IPS-18a (cell line): ENCODE measurements at regions not wholly inside any gene's neighbourhood (a gene's known extent, or its start where the extent isn't known, plus 50 kb on each side); places are given as distances from the start of the nearest gene placed in this dataset.

Experiments
- H3K27ac ChIP-seq: one replicate; pipeline ENCODE4 v1.5.1; 2013; ENCODE audit warnings: low read length
- H3K27me3 ChIP-seq: one replicate; pipeline ENCODE4 v1.6.1; 2013; ENCODE audit warnings: mild to moderate bottlenecking, low read length; ENCODE audit not compliant: control insufficient read depth, insufficient read depth
- H3K36me3 ChIP-seq: one replicate; pipeline ENCODE4 v1.6.1; 2013; ENCODE audit warnings: low read depth, low read length; ENCODE audit not compliant: control insufficient read depth
- H3K4me1 ChIP-seq: one replicate; pipeline ENCODE4 v1.6.1; 2013; ENCODE audit warnings: low read depth, low read length; ENCODE audit not compliant: control insufficient read depth
- H3K4me3 ChIP-seq: one replicate; pipeline ENCODE4 v1.5.1; 2013; ENCODE audit warnings: low read length
- H3K9ac ChIP-seq: one replicate; pipeline ENCODE4 v1.6.1; 2013; ENCODE audit warnings: mild to moderate bottlenecking, low read length, moderate library complexity
- H3K9me3 ChIP-seq: one replicate; pipeline ENCODE4 v1.6.1; 2013; ENCODE audit warnings: low read depth, low read length; ENCODE audit not compliant: control insufficient read depth

DNA sequence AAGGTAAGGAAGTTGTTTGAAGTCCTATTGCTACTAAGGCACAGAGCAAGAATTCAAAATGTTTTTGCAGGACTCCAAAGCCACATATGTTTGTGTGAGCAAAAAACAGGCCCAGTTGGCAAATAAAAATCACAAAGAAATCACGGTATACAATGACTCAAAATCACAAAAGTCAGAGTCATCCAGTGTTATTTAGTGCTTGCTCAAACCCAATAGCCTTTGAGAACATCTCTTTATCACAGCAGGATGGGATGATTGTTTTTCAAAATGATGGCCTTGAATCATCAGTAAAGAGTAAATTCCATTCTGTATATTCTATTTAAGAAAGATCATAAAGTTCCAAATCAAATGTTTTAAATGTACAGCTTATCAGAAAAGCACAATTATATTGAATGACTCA, 693.9 kb downstream of the REEP3 start:
- H3K27ac ChIP-seq = no peak overlapping the region
- H3K36me3 ChIP-seq = no peaks in the 10 kb centered on the region
- no peak overlapping the region for H3K4me3 ChIP-seq
- no peak overlapping the region for H3K9ac ChIP-seq
- no peaks in the 10 kb centered on the region for H3K9me3 ChIP-seq
- no peaks in the 10 kb centered on the region for H3K27me3 ChIP-seq
- no peaks in the 10 kb centered on the region for H3K4me1 ChIP-seq

DNA sequence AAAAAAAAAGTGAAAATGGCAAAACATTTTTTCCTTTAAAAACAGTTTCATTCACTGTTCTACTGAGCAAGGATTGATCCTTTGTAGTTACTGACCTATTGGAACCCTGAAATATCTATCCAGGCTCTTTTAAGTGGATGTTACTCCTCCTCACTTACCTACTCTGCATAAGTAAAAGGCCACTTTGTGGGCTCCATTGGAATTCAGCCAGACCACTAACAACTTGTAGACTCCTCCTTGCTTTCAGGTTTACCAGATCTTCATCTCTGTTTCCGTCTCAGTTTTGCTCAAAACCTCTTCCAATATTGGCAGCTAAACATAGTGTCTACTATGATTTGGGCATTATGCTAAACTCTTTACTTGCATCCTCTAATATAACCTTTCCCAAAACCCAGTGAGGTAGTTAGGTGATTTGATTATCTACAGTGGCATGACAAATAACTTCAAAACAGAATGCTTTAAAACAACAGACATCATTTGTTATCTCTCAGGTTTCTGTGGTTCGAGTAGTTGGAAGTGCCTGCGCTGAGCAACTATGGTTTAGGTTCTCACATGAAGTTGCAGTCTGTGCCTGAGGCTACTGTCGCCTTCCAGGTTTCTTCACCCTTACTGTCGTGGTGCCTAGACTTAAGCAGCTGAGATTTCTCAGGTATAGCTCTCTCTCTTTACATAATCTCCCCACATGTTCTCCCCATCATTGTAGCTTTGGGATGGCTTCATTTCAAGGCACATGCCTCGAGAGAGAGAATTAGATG, 698.2 kb downstream of the REEP3 start:
- Histone ChIP-seq H3K27me3 (no peaks in the 10 kb centered on the region), H3K4me1 (no peaks in the 10 kb centered on the region), H3K9ac (no peak overlapping the region), H3K27ac (no peak overlapping the region), H3K36me3 (no peaks in the 10 kb centered on the region), H3K9me3 (peaks cover 6% of the 10 kb centered on the region), H3K4me3 (no peak overlapping the region)

DNA sequence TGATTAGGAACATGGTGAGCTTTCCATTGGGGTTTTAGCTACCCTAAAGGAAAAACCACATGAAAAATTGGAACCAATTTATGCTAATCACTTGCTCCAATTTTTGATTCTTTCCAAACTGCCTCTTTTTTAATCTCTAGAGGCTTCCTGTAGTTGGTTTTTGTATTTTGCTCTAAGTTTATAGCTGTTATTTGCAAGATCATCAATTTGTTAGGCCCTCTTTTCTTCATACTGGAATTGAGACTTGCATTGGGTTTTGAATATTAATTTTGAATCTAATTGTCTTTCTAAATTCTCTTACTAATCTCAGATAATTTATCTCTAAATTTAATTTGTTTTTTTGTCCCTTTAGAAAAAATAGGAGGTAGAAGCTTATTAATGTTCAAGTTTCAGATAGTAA, 713.3 kb downstream of the REEP3 start:
- H3K27me3 ChIP-seq = no peaks in the 10 kb centered on the region
- no peaks in the 10 kb centered on the region for H3K36me3 ChIP-seq
- no peak overlapping the region for H3K27ac ChIP-seq
- H3K9ac ChIP-seq = no peak overlapping the region
- no peaks in the 10 kb centered on the region for H3K4me1 ChIP-seq
- H3K4me3 ChIP-seq = no peak overlapping the region
- no peaks in the 10 kb centered on the region for H3K9me3 ChIP-seq

DNA sequence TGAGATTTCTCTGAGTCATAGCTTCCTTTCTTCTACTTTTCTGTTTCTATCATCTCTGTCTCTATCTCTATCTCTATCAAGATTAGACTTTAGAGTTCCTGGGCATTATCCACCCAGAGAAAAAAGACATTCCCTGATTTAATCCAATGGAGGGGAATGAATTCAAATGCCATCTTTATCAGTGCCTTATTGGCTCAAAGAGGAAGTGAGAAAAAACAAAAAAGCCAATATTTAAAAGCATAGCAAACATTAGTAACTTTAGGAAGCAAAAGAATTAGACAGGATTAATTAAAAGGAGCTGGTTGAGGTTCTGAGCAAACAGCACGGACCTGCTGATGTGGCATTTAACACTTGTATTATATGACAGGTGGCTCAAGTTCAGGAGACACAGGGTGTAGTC, 736.5 kb downstream of the REEP3 start:
- H3K9ac ChIP-seq = no peak overlapping the region

DNA sequence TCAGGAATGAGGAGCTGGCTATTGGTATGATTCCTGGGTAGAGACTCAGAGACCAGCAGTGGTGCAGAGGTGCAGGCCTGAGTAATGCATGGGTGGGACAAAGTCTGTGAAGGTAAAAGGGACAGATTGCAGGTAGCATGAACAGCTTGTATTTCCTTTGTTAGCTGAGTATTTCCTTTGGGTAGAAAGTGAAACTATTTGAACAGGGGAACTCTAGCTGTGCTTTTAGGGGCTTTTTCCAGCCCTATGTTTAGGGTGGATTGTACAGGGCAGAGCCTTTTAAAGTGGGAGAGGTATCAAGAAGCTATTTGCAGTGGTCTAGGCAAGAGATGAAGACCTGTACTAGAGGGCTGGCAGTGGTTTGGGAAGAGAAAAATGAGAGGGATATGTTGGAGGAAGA, 739.9 kb downstream of the REEP3 start:
- Histone ChIP-seq H3K4me3 (no peak overlapping the region), H3K36me3 (no peaks in the 10 kb centered on the region), H3K27me3 (no peaks in the 10 kb centered on the region), H3K9ac (no peak overlapping the region), H3K27ac (no peak overlapping the region), H3K9me3 (no peaks in the 10 kb centered on the region), H3K4me1 (peaks cover 9% of the 10 kb centered on the region)

More for the DNA sequence above, 736.5 kb downstream of the REEP3 start:
- H3K4me3 ChIP-seq = no peak overlapping the region
- H3K36me3 ChIP-seq = no peaks in the 10 kb centered on the region
- H3K27ac ChIP-seq = no peak overlapping the region
- H3K4me1 ChIP-seq = peaks cover 3% of the 10 kb centered on the region
- H3K9me3 ChIP-seq = no peaks in the 10 kb centered on the region
- no peaks in the 10 kb centered on the region for H3K27me3 ChIP-seq

DNA sequence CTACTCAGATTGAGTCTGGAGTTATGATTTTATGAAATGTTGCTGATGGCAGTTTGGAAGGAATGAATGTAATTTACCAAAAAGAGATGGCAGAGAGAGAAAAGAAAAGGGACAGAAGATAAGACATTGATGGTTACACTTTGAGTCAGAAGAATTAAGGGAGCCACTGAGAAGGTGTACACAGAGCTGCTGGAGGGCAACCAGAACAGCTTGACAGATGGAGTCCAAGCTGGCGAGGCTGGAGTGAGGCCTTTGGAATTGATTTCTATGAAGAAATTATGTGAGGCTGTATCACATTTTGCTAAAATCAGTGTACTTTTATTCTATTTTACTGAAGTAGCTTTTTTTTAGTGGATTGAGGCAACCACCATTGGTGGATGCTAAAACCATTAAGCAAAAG, 740.5 kb downstream of the REEP3 start:
- H3K9ac ChIP-seq = no peak overlapping the region
- H3K9me3 ChIP-seq = no peaks in the 10 kb centered on the region
- no peak overlapping the region for H3K27ac ChIP-seq
- H3K4me3 ChIP-seq = no peak overlapping the region
- H3K27me3 ChIP-seq = no peaks in the 10 kb centered on the region
- H3K36me3 ChIP-seq = no peaks in the 10 kb centered on the region
- peaks cover 9% of the 10 kb centered on the region for H3K4me1 ChIP-seq

DNA sequence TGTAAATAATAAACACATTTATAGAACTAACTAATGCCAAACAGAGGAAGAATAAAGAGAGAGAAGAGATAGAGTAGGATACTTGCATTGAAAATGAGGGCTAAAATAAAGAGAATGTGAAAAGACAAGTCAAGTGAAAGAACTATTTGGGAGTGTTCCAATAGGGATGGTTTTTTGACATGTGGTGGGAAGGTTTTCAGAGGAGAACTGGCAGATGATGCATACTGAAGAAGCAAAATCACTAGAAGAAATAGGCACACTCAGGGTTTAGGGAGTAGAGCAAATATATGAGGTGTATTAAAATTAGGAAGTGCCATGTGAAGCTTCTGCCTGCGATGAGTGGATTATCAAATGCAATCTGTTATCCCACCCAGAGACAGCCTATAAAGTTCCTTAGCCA, 744.8 kb downstream of the REEP3 start:
- H3K27ac ChIP-seq = no peak overlapping the region
- H3K9ac ChIP-seq = no peak overlapping the region
- H3K36me3 ChIP-seq = no peaks in the 10 kb centered on the region
- H3K9me3 ChIP-seq = no peaks in the 10 kb centered on the region
- peaks cover 9% of the 10 kb centered on the region for H3K4me1 ChIP-seq
- no peaks in the 10 kb centered on the region for H3K27me3 ChIP-seq
- no peak overlapping the region for H3K4me3 ChIP-seq

DNA sequence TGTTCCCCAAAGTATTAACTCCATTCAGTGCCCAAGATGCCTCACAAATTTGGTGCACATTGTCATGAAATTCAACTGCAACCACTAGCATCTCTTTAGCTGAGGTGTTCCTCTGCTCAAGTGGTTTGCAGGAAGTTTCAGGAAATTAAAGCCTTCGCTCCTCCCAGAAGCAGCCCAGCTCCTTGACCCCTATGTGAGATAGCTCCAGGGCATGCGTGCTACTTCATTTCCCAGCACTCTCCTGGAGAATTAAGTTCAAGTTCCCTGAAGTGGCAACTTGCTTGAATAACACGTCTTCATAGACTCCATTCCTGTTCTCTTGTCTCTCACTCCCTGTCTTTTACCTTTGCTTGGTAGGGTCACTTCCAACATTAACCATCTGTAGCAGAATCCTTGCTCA, 750.3 kb downstream of the REEP3 start:
- H3K27ac ChIP-seq = no peak overlapping the region
- no peaks in the 10 kb centered on the region for H3K9me3 ChIP-seq
- H3K4me3 ChIP-seq = no peak overlapping the region
- no peaks in the 10 kb centered on the region for H3K4me1 ChIP-seq
- H3K36me3 ChIP-seq = no peaks in the 10 kb centered on the region
- no peak overlapping the region for H3K9ac ChIP-seq
- H3K27me3 ChIP-seq = no peaks in the 10 kb centered on the region

DNA sequence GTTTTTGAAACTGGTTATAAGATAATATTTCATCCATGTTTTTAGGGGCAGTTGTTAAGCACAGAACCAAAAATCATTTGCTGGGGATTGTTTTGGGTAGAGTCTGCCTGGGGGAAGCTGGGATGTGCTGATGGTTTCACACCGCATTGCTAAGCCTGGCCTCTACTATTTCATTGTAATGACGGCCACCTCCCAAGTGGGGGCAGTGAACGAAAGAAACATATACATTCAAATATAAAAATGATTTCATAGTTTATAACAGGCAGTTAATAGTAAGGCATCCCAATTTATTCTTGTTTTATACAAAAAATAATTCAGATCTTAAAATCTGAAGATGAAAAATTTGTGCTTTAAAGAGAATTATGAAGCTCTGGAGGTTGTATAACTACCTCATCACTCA, 750.8 kb downstream of the REEP3 start:
- Histone ChIP-seq H3K9me3 (no peaks in the 10 kb centered on the region), H3K9ac (no peak overlapping the region), H3K4me1 (no peaks in the 10 kb centered on the region), H3K36me3 (no peaks in the 10 kb centered on the region), H3K27me3 (no peaks in the 10 kb centered on the region), H3K4me3 (no peak overlapping the region), H3K27ac (no peak overlapping the region)

DNA sequence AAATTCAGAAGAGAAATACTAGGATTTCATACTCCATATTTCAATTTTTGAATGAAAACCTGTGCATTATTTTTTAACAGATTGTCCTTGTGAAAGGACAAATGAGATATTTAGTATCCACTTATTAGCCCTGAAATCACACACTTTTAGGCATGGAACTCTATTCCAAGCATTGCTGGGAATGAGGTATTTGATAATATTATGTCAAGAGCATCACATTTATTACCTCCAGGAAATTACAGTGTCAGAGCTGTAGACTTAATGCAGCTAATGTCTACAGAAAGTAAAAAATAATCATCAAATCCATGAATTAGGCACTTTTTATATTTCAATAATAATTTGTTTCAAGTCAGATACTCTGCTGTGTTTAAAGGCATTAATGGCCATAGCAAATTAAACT, 753.8 kb downstream of the REEP3 start:
- H3K4me3 ChIP-seq = no peak overlapping the region
- H3K4me1 ChIP-seq = no peaks in the 10 kb centered on the region

DNA sequence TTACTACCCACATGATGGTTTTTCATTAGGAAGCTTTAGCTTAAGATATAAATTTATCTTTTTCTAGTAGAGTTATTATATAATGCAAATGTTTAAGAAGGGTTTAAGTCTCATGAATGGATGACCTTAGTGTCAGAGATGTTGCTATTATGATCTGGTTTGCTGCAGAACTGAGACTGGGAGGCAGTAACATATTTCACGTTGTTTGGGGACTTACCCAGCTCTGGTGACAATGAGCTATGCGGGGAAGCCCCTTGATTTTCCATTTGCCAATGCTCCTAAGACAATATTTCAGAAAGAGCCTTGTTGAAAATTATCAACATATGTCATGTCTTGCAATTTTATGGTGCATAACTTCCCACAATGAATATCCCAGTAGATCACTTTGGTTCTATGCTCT, 754.6 kb downstream of the REEP3 start:
- H3K9ac ChIP-seq = no peak overlapping the region
- no peaks in the 10 kb centered on the region for H3K9me3 ChIP-seq
- no peaks in the 10 kb centered on the region for H3K27me3 ChIP-seq
- H3K4me3 ChIP-seq = no peak overlapping the region
- no peak overlapping the region for H3K27ac ChIP-seq
- H3K36me3 ChIP-seq = no peaks in the 10 kb centered on the region
- H3K4me1 ChIP-seq = no peaks in the 10 kb centered on the region

More for the DNA sequence above, 753.8 kb downstream of the REEP3 start:
- no peaks in the 10 kb centered on the region for H3K27me3 ChIP-seq
- H3K9ac ChIP-seq = no peak overlapping the region
- no peaks in the 10 kb centered on the region for H3K36me3 ChIP-seq
- no peak overlapping the region for H3K27ac ChIP-seq
- H3K9me3 ChIP-seq = no peaks in the 10 kb centered on the region

DNA sequence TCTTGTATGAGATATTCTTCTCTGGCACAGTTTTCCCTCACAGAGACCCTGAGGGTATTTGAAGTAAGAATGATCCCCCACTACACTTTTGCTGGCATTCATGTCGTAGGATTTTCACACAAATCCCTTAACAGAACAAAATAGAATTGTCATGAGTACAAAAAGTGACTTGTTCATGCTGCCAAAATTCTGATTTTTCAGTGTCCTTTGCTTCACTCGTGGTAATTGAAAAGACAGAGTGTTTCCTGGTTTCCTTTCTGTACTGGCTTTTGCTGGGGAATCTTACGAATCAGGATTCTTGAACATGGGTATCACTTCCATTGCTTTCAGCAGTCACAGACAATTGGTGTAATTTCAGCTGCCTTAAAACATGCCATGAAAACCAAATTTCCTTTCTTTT, 756.3 kb downstream of the REEP3 start:
- H3K4me3 ChIP-seq = no peak overlapping the region

More for the DNA sequence above, 756.3 kb downstream of the REEP3 start:
- no peak overlapping the region for H3K9ac ChIP-seq
- H3K4me1 ChIP-seq = no peaks in the 10 kb centered on the region
- H3K9me3 ChIP-seq = no peaks in the 10 kb centered on the region
- H3K27ac ChIP-seq = no peak overlapping the region
- no peaks in the 10 kb centered on the region for H3K27me3 ChIP-seq
- no peaks in the 10 kb centered on the region for H3K36me3 ChIP-seq
